DMS 273 (cell line): ENCODE measurements at regions not wholly inside any gene's neighbourhood (a gene's known extent, or its start where the extent isn't known, plus 50 kb on each side); places are given as distances from the start of the nearest gene placed in this dataset.

Experiments
- DNase-seq: peaks from one replicate; lab custom pipeline; 2025; ENCODE audit not compliant: unreplicated experiment; lab: John Stamatoyannopoulos, UW

GRCh38 chr4:135605076-135605475, 1403.5 kb upstream of the PABPC4L start:
- DNase-seq: no peak

- DNase-seq: no peak
Observed at GRCh38 chr4:135604531-135604930, 1402.9 kb upstream of the PABPC4L start.

- no peak for DNase-seq
Observed at GRCh38 chr4:135601351-135601750, 1399.8 kb upstream of the PABPC4L start.

GRCh38 chr4:135598151-135598550, 1396.6 kb upstream of the PABPC4L start:
- no peak for DNase-seq

GRCh38 chr4:135594521-135594920, 1392.9 kb upstream of the PABPC4L start:
- no peak for DNase-seq

GRCh38 chr4:135575041-135575440, 1373.5 kb upstream of the PABPC4L start:
- no peak for DNase-seq

GRCh38 chr4:135573251-135573650, 1371.7 kb upstream of the PABPC4L start:
- DNase-seq: no peak

GRCh38 chr4:135564090-135564489, 1362.5 kb upstream of the PABPC4L start:
- no peak for DNase-seq

- no peak for DNase-seq
Observed at GRCh38 chr4:135553213-135553612, 1351.6 kb upstream of the PABPC4L start.

- DNase-seq: no peak
Observed at GRCh38 chr4:135552131-135552530, 1350.5 kb upstream of the PABPC4L start.

GRCh38 chr4:135548711-135549110, 1347.1 kb upstream of the PABPC4L start:
- DNase-seq: no peak

GRCh38 chr4:135545616-135546317, 1344.2 kb upstream of the PABPC4L start:
- no peak for DNase-seq

GRCh38 chr4:135538698-135539097, 1337.1 kb upstream of the PABPC4L start:
- no peak for DNase-seq

GRCh38 chr4:135533053-135533452, 1331.5 kb upstream of the PABPC4L start:
- DNase-seq: no peak

GRCh38 chr4:135532132-135532531, 1330.5 kb upstream of the PABPC4L start:
- no peak for DNase-seq

- DNase-seq: no peak
Observed at GRCh38 chr4:135515295-135515694, 1313.7 kb upstream of the PABPC4L start.

- no peak for DNase-seq
Observed at GRCh38 chr4:135510582-135510981, 1309.0 kb upstream of the PABPC4L start.

- no peak for DNase-seq
Observed at GRCh38 chr4:135508006-135508714, 1306.6 kb upstream of the PABPC4L start.

- no peak for DNase-seq
Observed at GRCh38 chr4:135497563-135498152, 1296.1 kb upstream of the PABPC4L start.

GRCh38 chr4:135492439-135492838, 1290.8 kb upstream of the PABPC4L start:
- no peak for DNase-seq

- DNase-seq: peak; percentile 0
Observed at GRCh38 chr4:135485371-135485770, 1283.8 kb upstream of the PABPC4L start.

- no peak for DNase-seq
Observed at GRCh38 chr4:135476272-135476671, 1274.7 kb upstream of the PABPC4L start.
